Activated naive CD8-positive, alpha-beta T cell treated with anti-CD3 and anti-CD28 coated beads, Interleukin-2, amount 10 ng/mL, durations not matched to agents 7 days and 5 days (primary cell): ENCODE measurements at regions not wholly inside any gene's neighbourhood (a gene's known extent, or its start where the extent isn't known, plus 50 kb on each side); places are given as distances from the start of the nearest gene placed in this dataset.

ENCODE experiments used
- ATAC-seq: fragments of 150-1000 bp; cut with Tn5 transposase; one replicate; pipeline ENCODE4 v1.10.0; 2021; ENCODE audit warnings: low read depth, moderate library complexity
- POLR2A ChIA-PET: fragments of 350-600 bp; sonication (Branson Sonifier 250); formaldehyde crosslinking; loops from one replicate; lab custom pipeline; 2021; ENCODE audit warnings: antibody characterized with exemption; lab: Charles Lee
- DNase-seq: peaks from one replicate; pipeline ENCODE4 v3.0.0; 2021
- H3K27ac Mint-ChIP-seq: one replicate; pipeline ENCODE4 v1.8.0; 2022; ENCODE audit warnings: mild to moderate bottlenecking, mixed read lengths
- H3K27me3 Mint-ChIP-seq: one replicate; pipeline ENCODE4 v1.8.0; 2022; ENCODE audit warnings: mild to moderate bottlenecking, moderate library complexity, mixed read lengths
- H3K36me3 Mint-ChIP-seq: one replicate; pipeline ENCODE4 v1.8.0; 2021; ENCODE audit warnings: mild to moderate bottlenecking, mixed read lengths
- H3K4me1 Mint-ChIP-seq: one replicate; pipeline ENCODE4 v1.8.0; 2021; ENCODE audit warnings: mixed read lengths
- H3K4me3 Mint-ChIP-seq: one replicate; pipeline ENCODE4 v1.8.0; 2022; ENCODE audit warnings: mild to moderate bottlenecking, moderate library complexity, mixed read lengths
- H3K9me3 Mint-ChIP-seq: one replicate; pipeline ENCODE4 v1.8.0; 2021; ENCODE audit warnings: mixed read lengths

DNA sequence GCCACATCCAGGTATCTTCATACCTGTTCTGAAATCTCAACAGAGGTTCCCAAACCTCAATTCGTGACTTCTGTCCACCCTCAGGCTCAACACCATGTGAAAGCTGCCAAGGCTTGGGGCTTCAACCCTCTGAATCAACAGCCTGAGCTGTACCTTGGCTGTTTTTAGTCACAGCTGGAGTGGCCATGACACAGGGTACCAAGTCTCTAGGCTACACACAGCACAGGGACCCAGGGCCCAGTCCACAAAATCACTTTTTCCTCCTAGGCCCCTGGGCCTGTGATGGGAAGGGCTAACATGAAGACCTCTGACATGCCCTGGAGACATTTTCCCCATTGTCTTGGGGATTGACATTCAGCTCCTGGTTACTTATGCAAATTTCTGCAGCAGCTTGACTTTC, 464.9 kb downstream of the ELAVL2 start:
- DNase-seq (no peak), ATAC-seq (no peak)
- Mint-ChIP-seq H3K36me3 (no peaks in the 10 kb centered on the region), H3K9me3 (peaks cover 1% of the 10 kb centered on the region), H3K27me3 (no peaks in the 10 kb centered on the region), H3K4me1 (no peaks in the 10 kb centered on the region), H3K27ac (no peak overlapping the region), H3K4me3 (no peak overlapping the region)
- POLR2A ChIA-PET: no interaction called here

GRCh38 chr9:23372703-23373102, 453.3 kb downstream of the ELAVL2 start:
- ATAC-seq: no peak
- no peaks in the 10 kb centered on the region for H3K9me3 Mint-ChIP-seq
- no peaks in the 10 kb centered on the region for H3K4me1 Mint-ChIP-seq
- no peaks in the 10 kb centered on the region for H3K27me3 Mint-ChIP-seq
- no peaks in the 10 kb centered on the region for H3K36me3 Mint-ChIP-seq
- POLR2A ChIA-PET: no interaction called here
- DNase-seq: no peak
- H3K27ac Mint-ChIP-seq: no peak overlapping the region
- H3K4me3 Mint-ChIP-seq: no peak overlapping the region

DNA sequence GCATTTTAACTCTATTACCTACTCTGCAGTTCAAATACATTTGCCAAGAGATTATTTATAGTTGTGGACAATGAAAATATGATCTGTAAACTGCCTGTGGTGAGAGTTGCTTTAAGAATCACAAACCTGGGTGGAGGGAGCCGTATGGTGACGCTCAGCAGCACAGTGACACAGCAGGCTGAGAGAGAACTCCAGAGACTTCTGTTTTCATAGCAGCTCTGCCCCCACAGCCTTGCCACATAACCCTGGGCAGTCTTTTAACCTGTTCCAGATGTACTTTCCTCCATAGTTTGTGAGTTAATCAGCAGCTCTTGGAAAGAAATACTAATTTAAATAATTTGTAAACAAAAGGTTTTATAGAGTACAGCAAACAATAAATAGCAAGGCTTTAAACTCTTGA, 450.5 kb downstream of the ELAVL2 start:
- no peak overlapping the region for H3K4me3 Mint-ChIP-seq

GRCh38 chr9:23379842-23380241, 446.2 kb downstream of the ELAVL2 start:
- H3K9me3 Mint-ChIP-seq: peaks cover 2% of the 10 kb centered on the region
- H3K27me3 Mint-ChIP-seq: no peaks in the 10 kb centered on the region
- no peak for ATAC-seq
- POLR2A ChIA-PET: no interaction called here
- no peaks in the 10 kb centered on the region for H3K36me3 Mint-ChIP-seq
- DNase-seq: no peak
- no peak overlapping the region for H3K4me3 Mint-ChIP-seq
- no peak overlapping the region for H3K27ac Mint-ChIP-seq
- H3K4me1 Mint-ChIP-seq: no peaks in the 10 kb centered on the region

More for the DNA sequence above, 450.5 kb downstream of the ELAVL2 start:
- Mint-ChIP-seq H3K27ac (no peak overlapping the region), H3K27me3 (no peaks in the 10 kb centered on the region), H3K4me1 (no peaks in the 10 kb centered on the region), H3K36me3 (no peaks in the 10 kb centered on the region), H3K9me3 (peaks cover 2% of the 10 kb centered on the region)
- DNase-seq: no peak
- POLR2A ChIA-PET: no interaction called here
- ATAC-seq: no peak

- ATAC-seq (no peak), DNase-seq (no peak)
- POLR2A ChIA-PET: no interaction called here
- Mint-ChIP-seq H3K4me1 (no peaks in the 10 kb centered on the region), H3K27ac (no peak overlapping the region), H3K36me3 (no peaks in the 10 kb centered on the region), H3K27me3 (no peaks in the 10 kb centered on the region), H3K4me3 (no peak overlapping the region), H3K9me3 (peaks cover 2% of the 10 kb centered on the region)
Observed at GRCh38 chr9:23380821-23381220, 445.2 kb downstream of the ELAVL2 start.

DNA sequence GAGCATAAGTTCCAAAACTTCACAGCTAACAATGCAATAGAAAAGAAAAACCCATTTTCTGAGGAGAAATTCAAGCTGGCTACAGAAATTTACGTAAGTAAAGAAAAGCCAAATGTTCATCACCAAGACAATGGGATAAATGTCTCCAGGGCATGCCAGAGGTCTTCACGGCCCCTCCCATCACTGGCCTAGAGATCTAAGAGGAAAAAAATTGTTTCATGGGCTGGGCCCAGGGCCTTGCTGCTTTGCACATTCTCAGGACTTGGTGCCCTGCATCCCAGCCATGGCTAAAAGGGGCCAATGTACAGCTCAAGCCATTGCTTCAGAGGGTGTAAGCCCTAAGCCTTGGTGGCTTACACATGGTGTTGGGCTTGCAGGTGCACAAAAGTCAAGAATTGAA, 443.6 kb downstream of the ELAVL2 start:
- no peak overlapping the region for H3K4me3 Mint-ChIP-seq
- peaks cover 2% of the 10 kb centered on the region for H3K9me3 Mint-ChIP-seq
- no peaks in the 10 kb centered on the region for H3K36me3 Mint-ChIP-seq
- DNase-seq: no peak
- POLR2A ChIA-PET: no interaction called here
- H3K27ac Mint-ChIP-seq: no peak overlapping the region
- no peaks in the 10 kb centered on the region for H3K4me1 Mint-ChIP-seq
- no peaks in the 10 kb centered on the region for H3K27me3 Mint-ChIP-seq
- no peak for ATAC-seq

GRCh38 chr9:23394189-23394588, 431.9 kb downstream of the ELAVL2 start:
- Mint-ChIP-seq H3K27ac (no peak overlapping the region), H3K36me3 (no peaks in the 10 kb centered on the region), H3K4me3 (no peak overlapping the region), H3K9me3 (peaks cover 6% of the 10 kb centered on the region), H3K27me3 (no peaks in the 10 kb centered on the region), H3K4me1 (no peaks in the 10 kb centered on the region)
- ATAC-seq (no peak), DNase-seq (no peak)
- POLR2A ChIA-PET: no interaction called here

DNA sequence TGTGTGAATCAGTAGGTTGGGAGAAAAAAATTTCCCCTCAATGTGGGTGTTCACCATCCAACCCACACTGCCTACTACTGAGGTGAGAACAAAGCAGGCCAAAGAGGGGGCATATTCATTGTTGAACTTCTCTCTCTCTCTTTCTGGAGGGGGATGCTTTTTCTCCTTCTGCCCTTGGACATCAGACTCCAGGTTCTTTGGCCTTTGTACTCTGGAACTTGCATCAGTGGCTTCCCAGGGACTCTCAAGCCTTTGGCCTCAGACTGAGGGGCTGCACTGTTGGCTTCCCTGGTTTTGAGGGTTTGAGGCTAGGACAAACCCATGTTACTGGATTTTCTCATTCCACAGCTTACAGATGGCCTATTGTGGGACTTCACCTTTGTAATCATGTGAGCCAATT, 417.2 kb downstream of the ELAVL2 start:
- POLR2A ChIA-PET: no interaction called here
- H3K36me3 Mint-ChIP-seq: no peaks in the 10 kb centered on the region
- H3K27me3 Mint-ChIP-seq: no peaks in the 10 kb centered on the region
- ATAC-seq (no peak), DNase-seq (no peak)
- H3K27ac Mint-ChIP-seq: no peak overlapping the region
- peaks cover 3% of the 10 kb centered on the region for H3K9me3 Mint-ChIP-seq
- no peaks in the 10 kb centered on the region for H3K4me1 Mint-ChIP-seq
- H3K4me3 Mint-ChIP-seq: no peak overlapping the region

DNA sequence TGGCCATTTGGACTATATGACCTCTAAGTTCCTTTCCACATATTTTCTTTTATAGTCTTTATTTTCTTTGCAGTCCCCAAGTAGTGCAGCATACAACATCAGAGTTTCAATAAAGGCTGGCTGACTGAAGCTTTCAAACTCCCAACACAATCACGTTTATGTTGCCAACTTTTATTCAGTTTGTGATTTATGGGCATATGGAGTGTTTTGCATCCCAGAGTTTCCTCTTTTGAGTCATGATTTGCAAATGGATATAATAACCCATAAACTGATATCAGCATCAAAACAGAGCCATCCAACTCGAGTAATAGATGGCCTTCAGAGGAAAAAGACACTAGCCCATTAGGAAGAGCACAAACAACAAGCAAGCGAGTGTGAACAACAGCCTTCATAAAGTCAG, 414.0 kb downstream of the ELAVL2 start:
- Mint-ChIP-seq H3K9me3 (peaks cover 1% of the 10 kb centered on the region), H3K36me3 (no peaks in the 10 kb centered on the region), H3K4me1 (no peaks in the 10 kb centered on the region), H3K27ac (no peak overlapping the region), H3K27me3 (no peaks in the 10 kb centered on the region), H3K4me3 (no peak overlapping the region)
- POLR2A ChIA-PET: no interaction called here
- no peak for DNase-seq
- no peak for ATAC-seq

- no peaks in the 10 kb centered on the region for H3K36me3 Mint-ChIP-seq
- H3K27me3 Mint-ChIP-seq: no peaks in the 10 kb centered on the region
- ATAC-seq: no peak
- H3K4me3 Mint-ChIP-seq: no peak overlapping the region
- H3K4me1 Mint-ChIP-seq: no peaks in the 10 kb centered on the region
- peaks cover 1% of the 10 kb centered on the region for H3K9me3 Mint-ChIP-seq
- no peak overlapping the region for H3K27ac Mint-ChIP-seq
- POLR2A ChIA-PET: no interaction called here
- no peak for DNase-seq
Observed at GRCh38 chr9:23412458-23412857, 413.6 kb downstream of the ELAVL2 start.

- no peak for DNase-seq
- ATAC-seq: no peak
- no peaks in the 10 kb centered on the region for H3K27me3 Mint-ChIP-seq
- H3K4me3 Mint-ChIP-seq: no peak overlapping the region
- peaks cover 1% of the 10 kb centered on the region for H3K9me3 Mint-ChIP-seq
- H3K36me3 Mint-ChIP-seq: no peaks in the 10 kb centered on the region
- POLR2A ChIA-PET: no interaction called here
- no peaks in the 10 kb centered on the region for H3K4me1 Mint-ChIP-seq
- no peak overlapping the region for H3K27ac Mint-ChIP-seq
Observed at GRCh38 chr9:23413541-23413940, 412.5 kb downstream of the ELAVL2 start.

- no peak overlapping the region for H3K27ac Mint-ChIP-seq
- peaks cover 4% of the 10 kb centered on the region for H3K9me3 Mint-ChIP-seq
- no peaks in the 10 kb centered on the region for H3K36me3 Mint-ChIP-seq
- no peaks in the 10 kb centered on the region for H3K27me3 Mint-ChIP-seq
- no peak overlapping the region for H3K4me3 Mint-ChIP-seq
- DNase-seq: no peak
- ATAC-seq: no peak
- POLR2A ChIA-PET: no interaction called here
- no peaks in the 10 kb centered on the region for H3K4me1 Mint-ChIP-seq
Observed at GRCh38 chr9:23423999-23424398, 402.0 kb downstream of the ELAVL2 start.

GRCh38 chr9:23426144-23426543, 399.9 kb downstream of the ELAVL2 start:
- Mint-ChIP-seq H3K27me3 (no peaks in the 10 kb centered on the region), H3K4me1 (no peaks in the 10 kb centered on the region), H3K36me3 (no peaks in the 10 kb centered on the region), H3K9me3 (peaks cover 6% of the 10 kb centered on the region), H3K4me3 (no peak overlapping the region), H3K27ac (no peak overlapping the region)
- ATAC-seq (no peak), DNase-seq (no peak)
- POLR2A ChIA-PET: no interaction called here

DNA sequence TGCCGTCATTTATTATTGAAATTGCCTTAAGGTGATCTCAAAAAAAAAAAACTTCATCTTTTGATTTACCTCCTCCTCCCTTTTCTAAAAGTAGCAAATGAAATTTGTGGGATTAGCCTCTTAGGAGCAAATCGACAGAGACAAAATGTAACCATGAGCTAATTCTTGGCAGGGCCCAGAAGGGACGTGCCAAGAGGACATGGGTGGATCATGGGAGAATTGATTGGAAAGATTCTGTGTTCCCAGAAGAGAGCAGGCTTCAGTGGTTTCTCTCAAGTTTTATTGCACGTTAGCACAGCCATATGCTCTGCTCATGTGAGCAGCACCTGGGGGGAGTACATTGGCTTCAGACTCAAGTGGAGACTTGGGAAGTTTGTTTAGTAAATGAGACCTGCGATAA, 394.6 kb downstream of the ELAVL2 start:
- Mint-ChIP-seq H3K36me3 (no peaks in the 10 kb centered on the region), H3K27ac (no peak overlapping the region), H3K4me3 (no peak overlapping the region), H3K27me3 (no peaks in the 10 kb centered on the region), H3K9me3 (peaks cover 5% of the 10 kb centered on the region), H3K4me1 (no peaks in the 10 kb centered on the region)
- DNase-seq (no peak), ATAC-seq (no peak)
- POLR2A ChIA-PET: no interaction called here

DNA sequence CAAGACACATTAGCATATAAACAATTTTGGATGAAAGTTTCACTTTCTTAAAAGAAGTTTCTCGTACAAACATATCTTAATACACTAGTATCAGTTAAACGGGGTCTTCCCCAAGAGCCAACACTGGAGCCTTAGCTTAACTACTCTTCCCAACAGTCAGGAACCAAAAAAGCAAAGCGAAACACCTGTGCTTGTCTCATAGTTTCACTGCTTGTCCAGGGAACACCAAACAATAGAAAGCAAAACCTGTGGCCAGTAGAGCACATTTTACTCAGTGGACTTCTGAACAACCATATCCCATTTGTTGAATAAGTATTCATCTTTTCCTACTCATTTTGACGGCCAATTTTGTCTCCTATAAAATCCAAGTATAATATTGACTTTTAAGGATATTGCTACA, 391.4 kb downstream of the ELAVL2 start:
- DNase-seq: no peak
- no peaks in the 10 kb centered on the region for H3K27me3 Mint-ChIP-seq
- POLR2A ChIA-PET: no interaction called here
- no peak overlapping the region for H3K4me3 Mint-ChIP-seq
- H3K9me3 Mint-ChIP-seq: peaks cover 2% of the 10 kb centered on the region
- H3K36me3 Mint-ChIP-seq: no peaks in the 10 kb centered on the region
- H3K27ac Mint-ChIP-seq: no peak overlapping the region
- ATAC-seq: no peak
- no peaks in the 10 kb centered on the region for H3K4me1 Mint-ChIP-seq
